ENCODE measurements at regions not wholly inside any gene's neighbourhood (a gene's known extent, or its start where the extent isn't known, plus 50 kb on each side); places are given as distances from the start of the nearest gene placed in this dataset.

DNA sequence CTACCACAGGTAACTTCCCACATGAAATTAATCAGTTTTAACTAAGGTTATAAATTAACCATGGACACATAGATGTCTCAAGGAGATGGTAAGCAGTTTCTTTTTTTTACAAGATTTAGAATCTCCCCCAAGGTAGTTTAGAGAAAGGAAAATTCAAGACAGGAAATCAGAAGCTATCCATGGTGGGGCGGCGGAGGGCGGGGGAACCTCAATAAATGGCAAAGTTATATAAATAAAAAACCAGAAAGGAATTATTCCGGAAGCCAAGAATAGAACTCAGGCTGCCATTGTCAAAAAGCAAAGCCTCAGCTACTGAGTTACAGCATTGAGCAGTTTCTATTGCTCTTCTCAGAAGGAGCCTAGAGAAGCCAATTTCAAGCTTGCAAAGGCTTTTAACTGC, 172.1 kb upstream of the SMAD3 start:
- TF ChIP-seq ZNF384 (IDR thresholded peaks at IDR 0.05), result no peak
- TF ChIP-seq SUZ12 (IDR thresholded peaks at IDR 0.05), result no peak
- TF ChIP-seq BHLHE40 (IDR thresholded peaks at IDR 0.05; ENCODE audit: borderline replicate concordance), result no peak
- no peak for TF ChIP-seq FOXM1 (IDR thresholded peaks at IDR 0.05; ENCODE audit: borderline replicate concordance)
- no peak for TF ChIP-seq ARNT (IDR thresholded peaks at IDR 0.05)
- TF ChIP-seq L3MBTL2 (conservative IDR thresholded peaks at IDR 0.05), result no peak
- TF ChIP-seq TARDBP (IDR thresholded peaks at IDR 0.05), result no peak
- TF ChIP-seq SP1 (IDR thresholded peaks at IDR 0.05), result no peak
- no peak for TF ChIP-seq LEF1 (IDR thresholded peaks at IDR 0.05; ENCODE audit: borderline replicate concordance)
- TF ChIP-seq HDGF (IDR thresholded peaks at IDR 0.05; ENCODE audit: borderline replicate concordance), result no peak
- no peak for TF ChIP-seq ELF4 (IDR thresholded peaks at IDR 0.05)
- no peak for TF ChIP-seq FOXK2 (IDR thresholded peaks at IDR 0.05)
- TF ChIP-seq NFRKB (IDR thresholded peaks at IDR 0.05), result no peak
